Stimulated activated CD4-positive, alpha-beta T cell treated with anti-CD3 and anti-CD28 coated beads, Interleukin-15, amount 100 ng/mL, for 24 hours (primary cell): ENCODE measurements at regions not wholly inside any gene's neighbourhood (a gene's known extent, or its start where the extent isn't known, plus 50 kb on each side); places are given as distances from the start of the nearest gene placed in this dataset.

Source experiments
- DNase-seq: peaks from one replicate; pipeline ENCODE4 v3.0.0-alpha.2; 2020

DNA sequence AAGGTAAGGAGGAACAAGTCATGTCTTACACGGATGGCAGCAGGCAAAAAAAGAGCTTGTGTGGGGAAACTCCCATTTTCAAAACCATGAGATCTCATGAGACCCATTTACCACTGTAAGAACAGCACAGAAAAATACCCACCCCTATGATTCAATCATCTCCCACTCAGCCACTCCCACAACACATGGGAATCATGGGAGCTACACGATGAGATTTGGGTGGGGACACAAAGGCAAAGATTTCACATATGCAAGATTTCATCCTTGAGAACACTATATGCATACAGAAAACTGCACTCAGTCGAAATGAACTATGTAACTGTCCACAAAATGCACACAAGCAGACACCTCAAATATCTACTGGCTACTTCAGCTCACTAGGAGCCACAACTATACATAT is 480.6 kb upstream of the BTBD3 start:
- DNase-seq, result no peak

DNA sequence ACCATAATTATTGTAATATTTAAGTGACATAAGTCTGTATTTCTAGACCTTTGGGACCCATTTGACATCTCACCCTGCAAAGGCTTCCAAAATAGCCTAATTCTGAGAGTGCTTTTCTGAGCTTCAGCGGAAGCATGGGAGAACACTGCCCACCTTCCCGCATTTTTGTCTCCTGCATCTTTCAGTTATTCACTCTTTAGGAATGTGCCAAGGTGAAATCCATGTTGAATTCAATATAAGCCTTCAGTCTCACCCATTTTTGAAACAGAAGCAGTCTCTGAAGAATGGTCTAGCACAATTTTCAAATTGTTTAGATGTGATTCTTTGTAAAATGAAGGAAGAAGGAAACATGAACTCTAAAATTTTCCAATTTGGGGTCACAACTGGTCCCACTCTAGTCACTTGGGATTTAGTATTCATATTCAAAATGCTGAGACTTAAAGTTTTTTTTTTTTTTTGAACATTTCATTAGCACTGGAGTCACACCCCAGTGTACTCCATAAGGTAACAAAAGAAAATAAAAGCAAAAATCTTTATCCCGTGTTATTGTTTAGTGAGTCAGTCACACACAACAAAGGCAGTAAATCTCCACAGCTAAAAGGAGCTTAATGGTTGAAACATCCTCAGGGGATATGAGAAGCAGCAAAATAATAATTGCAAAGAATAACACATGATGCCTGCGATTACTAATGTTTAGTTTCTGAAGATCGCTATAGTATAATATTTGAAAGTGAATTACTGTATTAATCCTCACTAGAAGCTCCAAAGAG is 479.9 kb upstream of the BTBD3 start:
- DNase-seq, result no peak

DNA sequence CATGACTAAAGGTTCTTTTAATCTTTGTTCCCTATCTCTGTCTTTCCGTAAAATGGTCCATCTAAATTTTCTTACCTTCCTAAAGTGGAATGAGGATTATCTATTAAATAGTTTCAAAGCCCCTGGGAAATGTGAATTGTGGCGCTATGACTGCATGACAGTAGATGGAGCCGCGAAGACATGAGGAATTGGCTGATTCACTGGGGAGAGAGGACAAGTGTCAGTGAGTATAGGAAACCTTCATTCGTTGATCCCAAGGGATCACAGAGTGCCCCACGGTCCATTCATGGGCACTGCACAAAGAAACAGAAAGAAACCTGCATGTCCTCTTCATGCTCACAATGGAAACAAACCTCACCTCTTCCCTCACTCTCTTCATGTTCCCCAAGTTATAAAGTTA is 479.3 kb upstream of the BTBD3 start:
- DNase-seq, result no peak

DNA sequence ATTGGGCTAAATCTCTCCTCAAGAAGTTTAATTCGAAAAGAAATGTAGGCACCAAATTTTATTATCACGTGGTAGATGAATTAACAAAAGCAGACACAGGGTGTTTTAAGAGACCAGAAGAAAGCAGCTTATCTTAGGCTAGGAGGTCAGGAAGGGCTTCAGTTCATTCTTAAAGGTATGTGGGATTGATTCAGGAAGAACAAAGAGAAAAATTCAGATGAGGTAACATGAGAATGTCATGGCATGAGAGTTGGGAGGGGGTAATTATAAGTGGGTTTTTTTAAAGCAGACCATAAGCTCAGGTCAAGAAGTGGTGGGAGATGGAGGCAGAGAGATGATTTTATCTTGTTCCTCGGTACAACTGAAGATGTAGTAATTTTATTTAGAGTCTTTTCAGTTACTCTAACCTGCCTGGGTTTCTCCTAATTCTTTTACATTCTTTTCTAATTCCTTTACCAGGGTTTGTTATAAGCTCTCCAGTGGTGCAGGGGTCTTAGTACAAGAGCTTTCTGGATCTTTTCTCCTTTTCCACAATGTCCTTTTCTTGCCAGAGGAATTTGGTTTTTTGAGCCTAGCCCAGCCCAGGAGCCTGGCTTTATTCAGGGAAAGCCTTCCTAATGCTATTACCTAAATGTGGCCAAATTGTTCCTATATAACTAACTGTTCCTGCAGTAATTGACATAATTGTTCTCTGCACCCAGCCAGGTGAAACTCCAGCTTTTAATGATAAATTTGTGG is 474.1 kb upstream of the BTBD3 start:
- no peak for DNase-seq

DNA sequence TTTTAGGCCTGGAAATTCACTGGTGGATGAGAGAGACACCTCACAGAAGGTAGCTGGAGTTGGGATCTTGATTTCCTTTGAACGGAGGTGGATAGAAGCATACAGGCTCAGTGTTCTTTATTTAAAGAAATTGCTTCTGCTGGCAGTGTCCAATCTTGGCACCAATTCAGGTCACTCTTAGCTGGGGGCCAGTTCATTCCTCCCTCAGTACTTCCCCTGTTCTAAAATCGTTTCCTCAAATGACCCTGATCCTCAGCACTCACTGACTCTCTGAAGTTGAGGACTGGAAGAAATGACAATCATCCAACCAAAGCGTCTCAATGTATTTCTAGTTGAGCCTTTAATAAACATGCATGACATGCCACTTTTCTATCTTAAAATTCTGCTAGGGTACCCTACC is 472.5 kb upstream of the BTBD3 start:
- no peak for DNase-seq

DNA sequence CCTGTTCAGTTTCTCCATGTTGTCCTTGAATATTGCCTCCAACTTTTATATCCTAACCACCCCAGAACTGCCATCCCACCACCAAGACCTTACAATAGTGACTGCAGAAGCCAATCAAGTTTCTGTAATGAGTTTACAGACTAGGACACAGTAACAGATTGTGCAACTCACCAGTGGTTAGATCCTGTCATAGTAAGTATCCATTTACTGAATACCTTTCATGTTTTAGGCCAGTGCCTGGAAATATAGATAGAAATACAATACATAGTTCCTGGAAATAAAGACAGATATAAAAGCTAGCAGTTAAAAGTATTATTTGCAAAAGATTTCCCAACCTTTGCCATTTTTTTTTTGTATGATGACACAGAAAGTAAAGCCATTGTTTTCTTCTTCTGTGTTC is 471.8 kb upstream of the BTBD3 start:
- DNase-seq, result no peak

DNA sequence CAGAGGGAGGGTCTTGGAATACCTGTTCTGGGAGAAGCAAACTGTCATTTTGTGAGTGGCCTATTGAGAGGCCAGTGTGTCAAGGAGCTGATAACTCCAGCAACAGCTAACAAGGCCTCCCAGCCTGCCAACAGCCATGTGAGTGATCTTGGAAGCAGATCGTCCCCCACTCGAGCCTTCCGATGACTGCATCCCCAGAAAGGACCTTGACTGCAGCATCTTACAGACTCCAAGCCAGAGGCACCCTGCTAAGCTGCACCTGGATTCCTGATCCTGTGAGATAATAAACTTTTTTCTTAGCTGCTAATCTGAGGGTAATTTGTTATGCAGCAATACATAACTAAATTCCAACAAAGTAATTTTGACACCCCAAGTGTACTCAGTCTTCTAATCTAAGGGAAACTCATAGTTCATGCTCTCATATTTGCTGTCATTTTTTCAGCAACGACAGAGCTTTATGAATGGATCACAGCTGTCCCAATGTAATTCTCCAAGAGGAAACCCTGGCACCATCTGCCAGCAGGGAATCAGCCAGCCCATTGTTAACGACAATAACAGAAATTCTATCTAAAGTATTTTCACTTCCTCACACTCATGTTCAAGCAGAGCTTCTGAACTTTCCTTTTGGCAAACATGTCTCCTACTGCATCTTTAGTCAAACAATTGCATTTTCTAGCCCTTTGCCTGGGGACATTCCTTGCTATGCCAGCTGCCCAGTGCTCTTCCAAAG is 470.2 kb upstream of the BTBD3 start:
- DNase-seq, result no peak

DNA sequence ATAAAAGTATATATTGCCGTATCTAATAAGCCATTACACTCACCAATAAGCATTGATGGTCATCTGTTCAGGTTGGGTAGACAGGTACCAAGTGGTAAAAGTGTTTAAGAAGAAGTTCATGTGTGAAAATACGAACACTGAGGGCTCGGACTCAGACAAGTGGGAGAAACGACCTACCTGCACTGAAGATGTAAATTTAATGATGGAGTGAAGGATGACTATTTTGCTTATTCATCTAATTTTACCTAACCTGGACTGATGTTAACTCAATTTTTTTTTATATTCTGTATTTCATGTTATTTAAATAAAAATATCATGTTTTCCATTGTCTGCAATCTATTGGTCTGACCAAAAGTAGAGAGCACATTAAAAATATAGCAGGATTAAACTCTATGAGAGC is 469.1 kb upstream of the BTBD3 start:
- no peak for DNase-seq

DNA sequence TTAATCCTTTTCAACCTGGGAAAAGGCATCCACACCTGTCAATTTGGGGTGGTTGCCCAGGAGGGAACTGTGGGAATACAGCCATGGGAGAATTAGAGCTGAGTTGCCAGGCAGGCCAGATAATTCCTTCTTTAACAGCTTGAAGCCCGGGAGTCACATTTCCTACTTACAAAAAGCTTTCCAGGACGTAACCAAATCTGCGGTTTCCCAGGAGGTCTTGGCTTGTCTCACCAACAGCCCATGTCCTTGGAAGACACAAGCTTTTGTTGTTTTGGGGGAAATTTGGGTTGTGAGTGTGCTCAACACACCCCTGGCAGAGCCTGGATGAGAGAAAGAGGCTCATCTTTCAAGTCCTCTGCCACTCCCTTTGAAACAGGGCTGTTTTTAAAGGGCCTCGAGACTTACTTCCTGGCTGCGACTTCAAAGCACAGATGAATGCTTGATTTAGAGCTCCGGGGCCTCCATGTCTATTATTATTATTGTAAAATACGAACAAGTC is 465.9 kb upstream of the BTBD3 start:
- no peak for DNase-seq

DNA sequence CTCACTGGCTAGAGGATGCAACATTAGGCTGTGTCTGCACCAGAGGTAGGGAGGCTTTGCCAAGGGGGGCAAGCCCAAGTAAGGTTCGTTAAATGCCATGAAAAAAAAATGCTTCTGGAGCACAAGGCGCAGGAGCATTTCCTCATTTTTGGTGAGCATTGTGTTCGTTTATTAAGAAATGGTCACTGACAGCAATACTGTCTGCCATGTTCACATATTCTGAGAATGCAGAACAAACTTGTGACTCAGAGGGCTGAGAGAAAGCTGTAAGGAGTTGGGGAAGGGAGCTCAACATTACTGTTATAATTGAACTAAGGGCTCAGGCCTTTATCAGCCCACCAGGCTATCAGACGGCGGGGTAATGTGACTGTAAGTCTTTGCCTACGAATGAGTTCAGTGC is 465.4 kb upstream of the BTBD3 start:
- DNase-seq, result no peak

DNA sequence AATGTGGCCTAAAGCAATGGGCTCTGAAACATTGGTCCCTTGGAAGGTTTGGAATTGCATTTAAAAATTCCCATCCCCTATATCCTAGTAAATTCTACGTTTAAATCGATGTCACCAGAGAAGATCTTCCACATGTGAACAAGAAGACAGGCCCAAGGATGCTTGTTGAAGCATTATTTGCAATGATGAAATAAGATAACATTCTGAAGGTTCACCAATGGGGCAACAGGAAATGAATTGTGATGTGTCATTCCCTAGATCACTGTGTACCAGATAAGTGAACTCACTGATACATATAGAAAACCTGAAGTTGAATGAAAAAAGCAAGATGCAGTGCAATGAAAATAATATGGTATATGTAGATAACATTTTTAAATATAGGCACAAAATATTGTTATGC is 464.3 kb upstream of the BTBD3 start:
- DNase-seq, result no peak

DNA sequence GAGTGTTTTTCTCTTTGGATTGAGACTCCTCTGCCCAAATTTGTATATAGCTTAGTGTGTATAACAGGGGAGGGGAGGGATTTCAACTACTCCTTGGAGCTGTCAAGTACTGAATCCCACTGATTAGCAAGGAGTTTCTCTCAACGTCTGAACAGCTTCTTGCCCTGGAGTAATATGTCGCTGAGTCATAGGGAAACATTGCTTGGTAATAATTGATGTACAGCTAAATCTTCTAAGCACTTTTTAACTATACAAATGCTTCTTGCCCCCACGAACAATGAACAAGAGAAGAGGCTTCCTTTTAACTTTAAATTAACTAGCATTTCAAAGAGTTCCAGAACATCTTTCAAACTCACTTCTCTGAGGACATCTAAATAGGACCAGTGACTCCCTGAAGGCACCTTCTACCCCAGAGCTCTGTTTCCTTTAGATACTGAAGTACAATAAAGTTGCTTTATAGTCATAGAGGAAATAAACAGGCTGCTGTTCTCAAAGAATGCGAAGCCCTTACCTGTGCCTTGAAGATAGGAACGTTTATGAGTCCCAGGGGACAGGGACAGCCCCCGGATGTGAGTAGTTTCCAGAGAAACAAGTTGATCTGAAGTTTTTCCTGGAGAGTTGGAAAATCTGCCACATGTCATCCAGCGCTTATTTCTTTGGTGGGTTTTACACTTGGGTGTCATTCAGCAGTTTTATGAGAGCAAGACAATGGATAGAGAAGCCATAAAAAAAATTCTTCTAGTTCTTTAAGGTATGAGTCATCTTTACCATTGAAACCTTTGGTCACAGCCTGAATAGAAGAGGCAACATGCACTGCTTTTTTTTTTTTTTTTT is 462.5 kb upstream of the BTBD3 start:
- no peak for DNase-seq

DNA sequence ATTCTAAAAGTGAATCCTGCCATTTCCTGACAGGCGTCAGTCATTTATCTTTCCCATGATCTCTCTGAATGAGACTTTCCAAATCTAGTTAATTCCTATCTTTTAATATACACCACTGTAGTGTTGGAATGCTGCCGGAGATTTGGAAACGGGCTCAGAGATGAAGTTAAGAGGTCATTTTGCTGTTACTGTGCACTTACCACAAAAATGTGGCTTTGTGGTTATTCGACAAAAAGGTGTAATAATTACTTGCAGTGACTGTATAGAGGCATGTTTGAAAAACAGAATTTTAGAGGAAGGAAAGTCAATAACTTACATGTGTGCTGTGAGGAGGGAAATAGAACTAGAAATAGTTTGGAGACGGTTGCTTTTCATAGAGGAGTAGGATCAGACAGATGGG is 460.2 kb upstream of the BTBD3 start:
- no peak for DNase-seq

DNA sequence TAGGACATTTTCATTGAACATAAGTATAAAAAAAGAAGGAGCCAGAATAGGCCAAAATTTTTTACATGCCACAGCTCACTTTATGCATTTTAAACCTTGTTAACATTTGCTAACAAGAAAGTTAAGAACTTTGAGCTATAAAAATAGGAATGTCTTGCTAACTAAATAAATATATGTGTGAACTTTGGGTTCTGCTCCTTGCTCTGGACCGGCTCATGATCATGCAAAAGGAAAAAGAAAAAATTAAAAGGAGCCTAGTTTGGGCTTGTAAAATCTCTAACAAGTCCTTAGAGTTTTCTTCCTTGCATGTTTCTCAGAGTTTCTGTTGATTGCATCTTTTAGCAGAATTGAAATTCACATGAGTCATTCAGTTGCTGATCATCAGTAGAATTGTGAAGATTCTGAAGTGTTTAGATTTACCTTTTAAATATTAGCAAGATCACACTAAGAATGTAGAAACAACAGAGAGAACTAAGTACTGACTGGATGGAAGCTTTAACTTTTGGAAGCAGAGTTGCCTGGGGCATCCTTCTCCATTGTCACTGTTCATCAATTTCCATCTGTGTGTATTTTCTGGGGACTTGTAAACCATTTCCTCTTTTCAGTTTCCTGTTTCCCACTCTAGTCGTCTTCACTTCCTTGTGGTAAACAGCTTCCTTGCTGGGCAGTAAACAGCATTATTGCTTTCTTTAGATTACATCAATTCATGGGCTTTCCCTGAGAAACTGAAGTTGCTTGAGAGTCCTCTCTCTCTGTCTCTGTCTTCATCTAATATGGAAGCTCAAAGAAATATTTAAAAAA is 458.4 kb upstream of the BTBD3 start:
- no peak for DNase-seq

DNA sequence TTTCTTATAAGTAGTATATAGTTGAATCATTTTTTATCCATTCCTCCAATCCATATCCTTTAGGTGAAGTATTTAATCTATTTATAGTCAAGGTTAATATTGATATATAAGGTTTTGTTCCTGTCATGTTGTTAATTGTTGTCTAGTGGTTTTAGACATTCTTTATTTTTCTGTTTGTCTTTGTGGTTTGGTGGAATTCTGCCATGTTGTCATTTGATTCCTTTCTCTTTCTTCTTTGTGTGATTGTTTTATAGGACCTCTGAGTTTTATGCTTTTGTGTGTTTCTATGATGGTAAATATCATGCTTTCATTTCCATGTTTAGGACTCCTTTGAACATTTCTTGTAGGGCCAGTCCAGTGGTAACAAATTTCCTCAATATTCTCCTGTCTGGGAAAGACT is 450.3 kb upstream of the BTBD3 start:
- no peak for DNase-seq

DNA sequence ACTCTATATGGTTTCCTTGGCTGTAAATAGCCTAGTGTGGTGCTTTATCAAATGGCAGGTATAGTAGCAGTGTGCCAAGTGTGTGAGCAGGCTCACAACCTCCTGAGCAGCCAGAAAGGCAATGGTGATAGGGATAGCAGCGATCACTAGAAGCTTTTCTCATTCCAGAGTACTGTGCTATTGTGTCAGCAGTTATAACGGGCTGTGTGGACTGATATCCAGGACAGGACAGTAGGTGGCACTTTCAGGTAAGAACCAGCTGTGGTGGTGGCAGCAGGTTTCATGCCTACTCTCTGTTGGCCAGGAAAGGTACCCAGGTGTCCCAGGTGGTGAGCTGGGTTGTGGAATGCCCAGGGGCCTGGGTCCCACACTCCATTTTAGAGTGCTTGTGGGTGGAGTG is 448.8 kb upstream of the BTBD3 start:
- no peak for DNase-seq

DNA sequence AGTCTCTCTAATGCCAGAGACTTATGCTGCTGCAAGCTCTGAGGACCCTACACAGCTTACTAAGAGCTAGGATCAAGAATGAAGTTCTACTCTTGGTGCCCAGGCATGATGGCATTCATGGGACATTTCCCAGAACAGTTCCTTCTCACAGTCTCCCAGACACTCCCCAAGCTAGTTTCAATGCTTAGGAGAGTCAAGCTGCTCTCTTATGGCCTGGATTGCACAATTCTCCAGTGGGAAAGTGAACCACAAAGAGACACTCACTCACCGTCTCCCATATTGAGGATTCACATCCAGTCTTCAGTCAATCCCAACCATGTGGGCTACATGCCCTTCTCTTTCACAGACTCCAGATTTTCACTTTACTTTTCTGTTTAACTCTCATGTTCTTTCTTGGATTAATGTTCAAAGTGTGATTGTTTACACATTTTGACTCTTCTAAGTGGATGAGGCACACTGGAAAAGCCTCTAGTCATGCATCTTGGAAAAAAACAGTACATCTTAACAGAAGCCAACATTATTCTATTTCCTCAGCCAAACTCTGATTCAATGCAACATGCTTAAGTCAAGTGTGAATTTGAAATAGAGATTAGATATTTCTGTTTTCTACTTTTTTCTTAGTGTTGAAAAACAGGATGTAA is 447.8 kb upstream of the BTBD3 start:
- no peak for DNase-seq

DNA sequence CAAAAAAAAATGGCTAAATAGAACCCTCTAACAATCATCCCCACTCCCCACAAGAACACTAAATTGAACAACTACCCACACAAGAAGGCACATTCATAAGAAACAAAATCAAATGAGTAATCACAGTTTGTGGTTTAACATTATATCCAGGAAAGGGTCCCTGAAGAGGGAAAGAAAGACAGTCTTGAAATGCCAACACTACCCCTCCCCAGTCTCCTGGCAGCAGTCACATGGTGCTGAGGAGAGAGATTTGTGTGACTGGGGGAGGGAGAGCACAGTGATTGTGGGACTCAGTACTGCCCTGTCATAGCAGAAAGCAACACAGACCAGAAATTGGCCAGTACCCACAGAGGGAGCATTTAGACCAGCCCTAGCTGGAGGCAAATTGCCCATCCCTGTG is 443.7 kb upstream of the BTBD3 start:
- no peak for DNase-seq

DNA sequence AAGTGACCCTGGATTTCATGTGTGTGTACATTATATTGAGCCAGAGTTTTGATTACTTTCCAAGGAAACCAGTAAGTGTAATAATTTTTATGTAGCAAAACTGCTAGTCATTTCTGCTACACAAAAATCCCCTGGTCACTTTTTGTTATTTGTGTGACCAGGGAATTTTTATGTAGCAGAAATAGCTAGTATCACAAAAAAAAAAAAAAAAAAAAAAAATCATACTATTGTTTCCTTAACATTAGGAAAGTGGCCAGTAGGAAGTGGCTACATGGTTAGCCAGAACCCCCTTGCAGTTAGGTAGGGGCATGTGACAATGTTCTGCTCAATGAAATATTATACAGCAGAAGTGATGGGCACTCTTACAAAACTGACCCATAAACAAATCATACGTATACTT is 434.0 kb upstream of the BTBD3 start:
- no peak for DNase-seq

DNA sequence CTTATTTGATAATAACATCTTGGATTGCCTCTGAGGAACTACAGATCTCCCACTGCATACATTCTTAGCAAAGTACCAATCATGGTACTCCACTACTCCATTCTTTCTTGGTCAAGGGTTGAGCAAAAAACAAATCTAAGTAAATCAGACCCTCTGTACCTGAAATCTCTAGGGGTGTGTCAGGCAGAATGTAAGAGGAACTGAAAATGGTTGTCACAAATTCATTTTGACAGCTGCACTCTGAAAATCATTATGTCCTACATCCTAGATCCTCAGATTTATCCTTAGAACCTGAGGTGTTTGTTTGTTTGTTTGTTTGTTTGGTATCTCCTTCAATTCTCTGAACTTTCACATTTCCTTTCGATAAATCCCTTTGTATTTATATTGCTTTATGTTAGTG is 433.2 kb upstream of the BTBD3 start:
- no peak for DNase-seq

DNA sequence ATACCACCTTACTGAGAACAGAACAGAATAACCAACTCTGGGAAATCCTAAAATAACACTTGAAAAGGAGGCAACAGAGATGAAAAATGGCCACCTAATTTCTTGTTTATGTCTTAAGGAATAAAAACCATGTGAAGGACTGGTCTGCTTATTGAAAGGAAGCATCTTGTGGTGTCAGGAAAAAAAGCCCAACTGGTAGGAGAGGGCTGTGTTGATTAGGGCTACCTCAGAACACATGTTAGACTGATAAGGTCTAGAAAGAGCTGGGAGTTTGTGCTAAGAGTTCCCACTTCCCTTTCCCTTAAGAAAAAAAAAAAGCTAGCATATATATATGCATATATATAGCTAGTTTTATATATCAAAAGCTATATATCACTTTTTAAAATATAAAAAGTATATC is 425.3 kb upstream of the BTBD3 start:
- no peak for DNase-seq

DNA sequence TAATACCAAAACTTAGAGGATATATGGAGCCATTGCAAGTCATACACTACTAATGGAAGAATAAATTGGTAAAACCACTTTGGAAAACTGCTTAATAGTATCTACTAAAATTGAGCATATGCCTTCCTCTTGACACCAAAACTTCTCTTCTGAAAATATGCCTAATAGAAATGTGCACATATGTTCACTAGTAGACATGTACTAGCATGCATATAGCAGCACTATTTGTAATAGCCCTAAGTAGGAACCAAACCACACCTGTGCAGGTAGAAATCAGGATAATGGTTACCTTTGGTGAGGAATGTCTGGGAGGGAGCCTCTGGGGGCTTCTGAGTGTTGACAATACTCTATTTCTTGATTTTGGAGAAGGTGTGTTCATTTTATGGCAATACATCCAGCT is 424.8 kb upstream of the BTBD3 start:
- DNase-seq, result no peak
